ENCODE measurements at regions not wholly inside any gene's neighbourhood (a gene's known extent, or its start where the extent isn't known, plus 50 kb on each side); places are given as distances from the start of the nearest gene placed in this dataset.

DNA sequence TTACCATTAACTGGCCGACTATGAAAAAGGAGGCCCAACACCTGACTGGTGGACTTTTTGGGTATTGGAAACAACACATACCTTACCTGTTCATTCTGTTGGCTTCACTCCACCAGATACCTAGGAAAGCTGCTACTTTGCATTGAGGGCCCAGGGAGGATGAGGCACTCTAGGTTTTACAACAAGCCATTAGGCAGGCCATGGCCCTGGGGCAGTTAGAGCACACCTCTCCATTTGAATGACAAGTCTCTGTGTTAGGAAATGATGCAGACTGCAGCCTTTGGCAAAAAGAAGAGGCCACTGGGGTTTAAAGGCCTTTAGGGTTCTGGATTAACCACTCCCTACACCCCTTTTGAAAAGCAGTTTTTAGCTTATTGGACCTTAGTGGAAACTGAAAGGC lies 144.3 kb downstream of the OR2B2 start:
- no peak overlapping the region for H2AK9ac ChIP-seq (replicated peaks; ENCODE audit: low read depth, low read length, poor library complexity)
- no peaks in the 10 kb centered on the region for H3K9me1 ChIP-seq (ENCODE audit: insufficient read depth, low read length)
- H4K91ac ChIP-seq (ENCODE audit: insufficient read depth, low read depth, low read length): no peak overlapping the region
- H4K8ac ChIP-seq (ENCODE audit: low read depth in 2 of 2, low read length in 2 of 2): no peak overlapping the region
- no CpG with 5 or more reads among the region's 1 CpG for WGBS, 2 experiments (ENCODE audit: extremely low coverage in 2 of 2, insufficient read length in 1 of 2)
- no peak overlapping the region for H2BK120ac ChIP-seq (ENCODE audit: low read depth, low read length)
- ATAC-seq (ENCODE audit: low read depth) (no peak), DNase-seq (no peak)
- H3K4ac ChIP-seq (ENCODE audit: low read depth, low read length): no peak overlapping the region
- intact Hi-C loops (cut with micrococcal nuclease): no loop called here
- H3K14ac ChIP-seq (replicated peaks; ENCODE audit: low read depth, low read length): no peak overlapping the region
- in situ Hi-C loops (cut with MboI; ENCODE audit: low sequenced_read_pairs): no loop called here
- no TSS peak for BruUV-seq (replicated peaks)
- no peak overlapping the region for H3K56ac ChIP-seq (ENCODE audit: extremely low read depth, insufficient read depth, low read length)
- H2BK20ac ChIP-seq (ENCODE audit: low read depth, low read length): no peak overlapping the region
- no peak overlapping the region for H4K5ac ChIP-seq (ENCODE audit: low read depth, low read length)
- ChIA-PET POLR2A (ENCODE audit: unreplicated experiment) (no interaction called here), CTCF (interaction anchor here (1.2 kb wide), 1 partner anchor 15 kb away, joined by 3 read pairs; no protein-coding TSS in a partner anchor)
- H3K9ac ChIP-seq (ENCODE audit: low read depth, low read length): no peak overlapping the region
- peaks cover 7% of the 10 kb centered on the region for H3K27me3 ChIP-seq (ENCODE audit: control insufficient read depth, insufficient read depth, low read length)
- no peak overlapping the region for H3K23ac ChIP-seq (ENCODE audit: low read depth, low read length)
- H2AK5ac ChIP-seq (ENCODE audit: low read depth, low read length): no peak overlapping the region
- no peaks in the 10 kb centered on the region for H3K4me1 ChIP-seq (ENCODE audit: control insufficient read depth, insufficient read depth, low read length)
- H3K79me1 ChIP-seq (ENCODE audit: low read depth in 1 of 2, low read length in 2 of 2): no peaks in the 10 kb centered on the region
- H3K4me2 ChIP-seq (ENCODE audit: low read depth, low read length): no peak overlapping the region
- TF ChIP-seq MAZ (IDR thresholded peaks at IDR 0.05; ENCODE audit: borderline replicate concordance, low read depth, low read length) (no peak), RAD21 (IDR thresholded peaks at IDR 0.05; ENCODE audit: low read length) (no peak), POLR2A (IDR thresholded peaks at IDR 0.05; ENCODE audit: low read depth, low read length) (no peak), RCOR1 (IDR thresholded peaks at IDR 0.05; ENCODE audit: insufficient replicate concordance, low read length) (no peak), FOS (IDR thresholded peaks at IDR 0.05; ENCODE audit: low read depth, low read length) (no peak), MXI1 (IDR thresholded peaks at IDR 0.05; ENCODE audit: borderline replicate concordance, low read depth, low read length) (no peak), MAFK (IDR thresholded peaks at IDR 0.05; ENCODE audit: low read depth, low read length) (no peak), CEBPB (IDR thresholded peaks at IDR 0.05; ENCODE audit: low read depth, low read length) (no peak), CHD1 (IDR thresholded peaks at IDR 0.05; ENCODE audit: low read depth, low read length) (no peak), BHLHE40 (IDR thresholded peaks at IDR 0.05; ENCODE audit: low read depth, low read length) (no peak), SMC3 (IDR thresholded peaks at IDR 0.05; ENCODE audit: low read depth, low read length) (no peak), RFX5 (IDR thresholded peaks at IDR 0.05; ENCODE audit: low read depth, low read length) (no peak), NFE2L2 (IDR thresholded peaks at IDR 0.05; ENCODE audit: low read depth, low read length) (no peak)
- TF ChIP-seq, protein P1, sequence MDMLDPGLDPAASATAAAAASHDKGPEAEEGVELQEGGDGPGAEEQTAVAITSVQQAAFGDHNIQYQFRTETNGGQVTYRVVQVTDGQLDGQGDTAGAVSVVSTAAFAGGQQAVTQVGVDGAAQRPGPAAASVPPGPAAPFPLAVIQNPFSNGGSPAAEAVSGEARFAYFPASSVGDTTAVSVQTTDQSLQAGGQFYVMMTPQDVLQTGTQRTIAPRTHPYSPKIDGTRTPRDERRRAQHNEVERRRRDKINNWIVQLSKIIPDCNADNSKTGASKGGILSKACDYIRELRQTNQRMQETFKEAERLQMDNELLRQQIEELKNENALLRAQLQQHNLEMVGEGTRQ (IDR thresholded peaks at IDR 0.05; ENCODE audit: low read depth, low read length): no peak
- TF ChIP-seq, protein P2, sequence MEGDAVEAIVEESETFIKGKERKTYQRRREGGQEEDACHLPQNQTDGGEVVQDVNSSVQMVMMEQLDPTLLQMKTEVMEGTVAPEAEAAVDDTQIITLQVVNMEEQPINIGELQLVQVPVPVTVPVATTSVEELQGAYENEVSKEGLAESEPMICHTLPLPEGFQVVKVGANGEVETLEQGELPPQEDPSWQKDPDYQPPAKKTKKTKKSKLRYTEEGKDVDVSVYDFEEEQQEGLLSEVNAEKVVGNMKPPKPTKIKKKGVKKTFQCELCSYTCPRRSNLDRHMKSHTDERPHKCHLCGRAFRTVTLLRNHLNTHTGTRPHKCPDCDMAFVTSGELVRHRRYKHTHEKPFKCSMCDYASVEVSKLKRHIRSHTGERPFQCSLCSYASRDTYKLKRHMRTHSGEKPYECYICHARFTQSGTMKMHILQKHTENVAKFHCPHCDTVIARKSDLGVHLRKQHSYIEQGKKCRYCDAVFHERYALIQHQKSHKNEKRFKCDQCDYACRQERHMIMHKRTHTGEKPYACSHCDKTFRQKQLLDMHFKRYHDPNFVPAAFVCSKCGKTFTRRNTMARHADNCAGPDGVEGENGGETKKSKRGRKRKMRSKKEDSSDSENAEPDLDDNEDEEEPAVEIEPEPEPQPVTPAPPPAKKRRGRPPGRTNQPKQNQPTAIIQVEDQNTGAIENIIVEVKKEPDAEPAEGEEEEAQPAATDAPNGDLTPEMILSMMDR (conservative IDR thresholded peaks at IDR 0.05; ENCODE audit: low read depth, low read length): no peak
- TF ChIP-seq, protein P3, sequence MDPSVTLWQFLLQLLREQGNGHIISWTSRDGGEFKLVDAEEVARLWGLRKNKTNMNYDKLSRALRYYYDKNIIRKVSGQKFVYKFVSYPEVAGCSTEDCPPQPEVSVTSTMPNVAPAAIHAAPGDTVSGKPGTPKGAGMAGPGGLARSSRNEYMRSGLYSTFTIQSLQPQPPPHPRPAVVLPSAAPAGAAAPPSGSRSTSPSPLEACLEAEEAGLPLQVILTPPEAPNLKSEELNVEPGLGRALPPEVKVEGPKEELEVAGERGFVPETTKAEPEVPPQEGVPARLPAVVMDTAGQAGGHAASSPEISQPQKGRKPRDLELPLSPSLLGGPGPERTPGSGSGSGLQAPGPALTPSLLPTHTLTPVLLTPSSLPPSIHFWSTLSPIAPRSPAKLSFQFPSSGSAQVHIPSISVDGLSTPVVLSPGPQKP (IDR thresholded peaks at IDR 0.05; ENCODE audit: borderline replicate concordance, low read depth, low read length): no peak
- H2AFZ ChIP-seq (replicated peaks; ENCODE audit: low read length, poor library complexity): no peak overlapping the region
- H3K18ac ChIP-seq (ENCODE audit: low read depth, low read length): no peak overlapping the region
- no peaks in the 10 kb centered on the region for H3K9me3 ChIP-seq (ENCODE audit: control insufficient read depth, insufficient read depth, low read length)
- no peaks in the 10 kb centered on the region for H4K20me1 ChIP-seq (ENCODE audit: insufficient read depth, low read length)
- no peaks in the 10 kb centered on the region for H3K36me3 ChIP-seq (ENCODE audit: control insufficient read depth, insufficient read depth, low read length)
- no peak overlapping the region for H3K4me3 ChIP-seq (ENCODE audit: insufficient read depth, low read depth, low read length)
- no peak overlapping the region for H2BK5ac ChIP-seq (ENCODE audit: low read depth, low read length, poor library complexity, severe bottlenecking)
- no peak overlapping the region for H3K27ac ChIP-seq (ENCODE audit: insufficient read depth, low read length)
- dilution Hi-C loops (cut with HindIII; ENCODE audit: low sequenced_read_pairs, unreplicated experiment): no loop called here
- no peak overlapping the region for H2BK15ac ChIP-seq (ENCODE audit: low read depth, low read length)

All from IMR-90 (cell line).